ENCODE measurements at regions not wholly inside any gene's neighbourhood (a gene's known extent, or its start where the extent isn't known, plus 50 kb on each side); places are given as distances from the start of the nearest gene placed in this dataset.

DNA sequence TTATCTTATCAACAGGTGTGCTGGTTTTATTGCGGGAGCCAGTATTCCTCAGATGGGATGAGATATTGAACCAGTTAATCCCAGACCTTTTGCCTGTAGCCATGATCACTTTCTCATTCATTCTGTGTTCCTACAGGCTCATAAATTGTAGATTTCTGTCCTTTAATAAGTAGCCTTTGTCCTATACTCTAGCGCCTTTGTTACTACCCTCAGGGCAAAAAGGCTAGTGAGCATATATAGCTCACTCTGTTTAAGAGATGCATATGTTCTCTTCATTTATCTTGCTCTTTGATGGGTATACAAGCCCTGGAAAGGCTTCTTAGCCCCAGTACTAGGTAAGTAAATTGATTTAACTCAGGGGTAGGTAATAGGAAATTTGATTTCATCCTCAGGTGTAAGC is 95.1 kb downstream of the OXSM start:
- DNase-seq, result no peak
- H3K4me3 ChIP-seq, result no peak overlapping the region
- H3K4me1 ChIP-seq, result peaks cover 0 to 9% (median 0%) of the 10 kb centered on the region in 3 donors
- intact Hi-C loops (cut with DNase I), result no loop called here
- TF ChIP-seq, protein P1, sequence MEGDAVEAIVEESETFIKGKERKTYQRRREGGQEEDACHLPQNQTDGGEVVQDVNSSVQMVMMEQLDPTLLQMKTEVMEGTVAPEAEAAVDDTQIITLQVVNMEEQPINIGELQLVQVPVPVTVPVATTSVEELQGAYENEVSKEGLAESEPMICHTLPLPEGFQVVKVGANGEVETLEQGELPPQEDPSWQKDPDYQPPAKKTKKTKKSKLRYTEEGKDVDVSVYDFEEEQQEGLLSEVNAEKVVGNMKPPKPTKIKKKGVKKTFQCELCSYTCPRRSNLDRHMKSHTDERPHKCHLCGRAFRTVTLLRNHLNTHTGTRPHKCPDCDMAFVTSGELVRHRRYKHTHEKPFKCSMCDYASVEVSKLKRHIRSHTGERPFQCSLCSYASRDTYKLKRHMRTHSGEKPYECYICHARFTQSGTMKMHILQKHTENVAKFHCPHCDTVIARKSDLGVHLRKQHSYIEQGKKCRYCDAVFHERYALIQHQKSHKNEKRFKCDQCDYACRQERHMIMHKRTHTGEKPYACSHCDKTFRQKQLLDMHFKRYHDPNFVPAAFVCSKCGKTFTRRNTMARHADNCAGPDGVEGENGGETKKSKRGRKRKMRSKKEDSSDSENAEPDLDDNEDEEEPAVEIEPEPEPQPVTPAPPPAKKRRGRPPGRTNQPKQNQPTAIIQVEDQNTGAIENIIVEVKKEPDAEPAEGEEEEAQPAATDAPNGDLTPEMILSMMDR (IDR thresholded peaks at IDR 0.05), result no peak
- TF ChIP-seq POLR2A (IDR thresholded peaks at IDR 0.05), result no peak
- H3K9me3 ChIP-seq, result no peaks in the 10 kb centered on the region
- H3K27ac ChIP-seq, result no peak overlapping the region
- H3K27me3 ChIP-seq, result peaks cover 0 to 74% (median 2%) of the 10 kb centered on the region in 4 donors
- WGBS, 2 donors, result 77 to 91% methylated on average over 2 of the region's 2 CpGs
- H3K36me3 ChIP-seq, result no peaks in the 10 kb centered on the region

DNA sequence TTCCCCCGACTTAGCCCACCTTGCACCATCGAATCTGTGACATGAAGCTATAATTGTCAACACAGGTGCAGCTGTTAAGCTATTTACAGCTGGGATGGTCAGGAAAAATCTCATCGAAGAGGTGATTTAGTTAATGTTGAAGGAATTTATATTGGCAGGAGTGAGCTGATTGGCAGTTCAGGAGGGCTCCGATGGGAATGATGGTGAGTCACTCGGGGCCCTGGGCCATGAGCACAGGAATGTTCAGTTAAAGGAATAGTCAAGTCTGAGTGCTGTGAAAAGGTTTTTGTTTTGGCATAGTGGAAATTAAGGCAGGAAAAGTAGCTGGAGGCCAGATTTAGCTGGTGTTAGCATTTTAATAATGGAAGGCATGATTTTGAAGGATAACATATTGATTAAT is 95.7 kb downstream of the OXSM start:
- H3K9me3 ChIP-seq, result no peaks in the 10 kb centered on the region
- peaks cover 0 to 74% (median 2%) of the 10 kb centered on the region in 4 donors for H3K27me3 ChIP-seq
- no peak overlapping the region for H3K4me3 ChIP-seq
- no peak for TF ChIP-seq POLR2A (IDR thresholded peaks at IDR 0.05)
- TF ChIP-seq, protein P1 (IDR thresholded peaks at IDR 0.05), result no peak
- H3K4me1 ChIP-seq, result peaks cover 0 to 9% (median 0%) of the 10 kb centered on the region in 3 donors
- no peak for DNase-seq
- H3K27ac ChIP-seq, result no peak overlapping the region
- no peaks in the 10 kb centered on the region for H3K36me3 ChIP-seq
- intact Hi-C loops (cut with DNase I), result no loop called here
- 44 to 52% methylated on average over 5 of the region's 5 CpGs for WGBS, 2 donors

DNA sequence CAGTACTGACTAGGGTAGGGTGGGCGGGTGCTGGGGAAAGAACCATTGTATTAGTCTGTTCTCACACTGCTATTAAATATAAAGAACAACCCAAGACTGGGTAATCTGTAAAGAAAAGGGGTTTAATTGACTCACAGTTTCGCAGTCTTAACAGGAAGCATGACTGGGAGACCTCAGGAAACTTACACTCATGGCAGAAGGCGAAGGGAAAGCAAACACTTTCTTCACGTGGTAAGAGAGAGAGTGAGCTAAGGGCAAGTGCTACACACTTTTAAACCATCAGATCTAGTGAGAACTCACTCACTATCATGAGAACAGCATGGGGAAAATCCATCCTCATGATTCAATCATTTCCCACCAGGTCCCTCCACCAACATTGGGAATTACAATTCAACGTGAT is 98.0 kb downstream of the OXSM start:
- DNase-seq, result no peak
- Histone ChIP-seq H3K27me3 (peaks cover 0 to 61% (median 2%) of the 10 kb centered on the region in 4 donors), H3K4me1 (peaks cover 0 to 9% (median 0%) of the 10 kb centered on the region in 3 donors), H3K4me3 (no peak overlapping the region), H3K36me3 (no peaks in the 10 kb centered on the region), H3K9me3 (no peaks in the 10 kb centered on the region), H3K27ac (no peak overlapping the region)
- intact Hi-C loops (cut with DNase I), result no loop called here
- WGBS, 2 donors, result 77 to 78% methylated on average over 5 of the region's 5 CpGs
- TF ChIP-seq, protein P1 (IDR thresholded peaks at IDR 0.05), result no peak
- TF ChIP-seq POLR2A (IDR thresholded peaks at IDR 0.05), result no peak

DNA sequence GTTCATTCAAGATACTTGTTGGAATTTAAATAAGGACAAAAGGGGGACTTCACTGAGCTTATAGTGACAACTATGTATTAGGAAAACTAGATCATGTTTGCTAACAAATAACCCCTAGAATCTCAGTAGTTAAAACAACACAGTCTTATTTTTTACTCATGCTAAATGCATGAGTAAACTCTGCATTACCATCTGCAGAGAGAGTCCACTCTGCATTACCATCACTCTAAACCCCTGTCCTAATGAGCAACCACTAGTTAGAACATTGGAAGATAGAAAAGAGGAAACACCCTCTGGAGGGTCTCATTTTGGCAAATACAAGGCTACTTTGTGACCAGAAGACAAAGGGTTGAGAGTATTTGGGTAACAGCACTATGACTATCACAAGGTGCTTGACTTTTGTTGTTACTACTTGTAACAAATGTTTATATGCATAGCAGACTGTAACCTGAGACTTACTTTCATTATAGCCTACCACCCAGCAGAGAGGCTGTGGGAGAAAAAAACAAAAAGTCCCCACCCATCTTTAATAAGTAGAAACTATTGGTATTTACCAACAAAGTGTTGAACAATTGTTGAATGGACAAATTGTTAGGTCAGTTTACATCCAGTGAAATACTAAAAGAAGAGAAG is 99.1 kb downstream of the OXSM start:
- intact Hi-C loops (cut with DNase I), result no loop called here

DNA sequence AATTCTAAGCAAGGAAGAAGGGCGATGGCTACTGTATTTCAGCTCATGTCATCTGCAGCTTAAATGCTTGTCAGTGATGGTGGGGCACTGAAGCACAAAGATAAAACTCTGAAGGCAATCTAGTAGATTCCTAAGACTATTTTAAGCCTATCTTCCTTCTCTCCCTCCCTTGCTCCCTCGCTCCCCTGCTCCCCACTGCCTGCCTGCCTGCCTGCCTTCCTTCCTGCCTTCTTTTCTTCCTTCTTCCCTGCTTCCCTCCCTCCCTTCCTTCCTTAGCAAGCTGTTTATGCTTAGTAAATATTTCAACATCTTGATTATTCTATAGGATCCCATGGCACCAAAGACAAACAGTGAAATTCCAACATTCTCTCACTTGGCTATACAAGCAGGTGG is 99.6 kb downstream of the OXSM start:
- peaks cover 0 to 52% (median 2%) of the 10 kb centered on the region in 4 donors for H3K27me3 ChIP-seq
- no peaks in the 10 kb centered on the region for H3K36me3 ChIP-seq
- WGBS, 2 donors, result 83 to 91% methylated on average over 2 of the region's 2 CpGs
- peaks cover 0 to 9% (median 0%) of the 10 kb centered on the region in 3 donors for H3K4me1 ChIP-seq
- no peak overlapping the region for H3K4me3 ChIP-seq
- intact Hi-C loops (cut with DNase I), result no loop called here
- TF ChIP-seq, protein P1 (IDR thresholded peaks at IDR 0.05), result no peak
- no peak for TF ChIP-seq POLR2A (IDR thresholded peaks at IDR 0.05)
- no peak overlapping the region for H3K27ac ChIP-seq
- DNase-seq, result no peak
- H3K9me3 ChIP-seq, result no peaks in the 10 kb centered on the region

More for the DNA sequence above, 99.1 kb downstream of the OXSM start:
- Histone ChIP-seq H3K27ac (no peak overlapping the region), H3K9me3 (no peaks in the 10 kb centered on the region), H3K4me1 (peaks cover 0 to 9% (median 0%) of the 10 kb centered on the region in 3 donors), H3K36me3 (no peaks in the 10 kb centered on the region), H3K27me3 (peaks cover 0 to 56% (median 2%) of the 10 kb centered on the region in 4 donors), H3K4me3 (no peak overlapping the region)
- TF ChIP-seq POLR2A (IDR thresholded peaks at IDR 0.05), result no peak
- TF ChIP-seq, protein P1 (IDR thresholded peaks at IDR 0.05), result no peak
- DNase-seq, result no peak
